DOHH2 (cell line): ENCODE measurements at regions not wholly inside any gene's neighbourhood (a gene's known extent, or its start where the extent isn't known, plus 50 kb on each side); places are given as distances from the start of the nearest gene placed in this dataset.
"Not testable (repeated sequence)": the region's sequence is repeated elsewhere in the genome, so short reads cannot be mapped to it uniquely, and the experiment has no call there.

ENCODE experiments used
- CTCF ChIP-seq: fragments of 200-600 bp; sonication (generic); IDR thresholded peaks from one replicate; pipeline ENCODE4 v1.5.1; 2014; ENCODE audit warnings: antibody characterized with exemption, mild to moderate bottlenecking, low read depth, low read length; ENCODE audit not compliant: poor library complexity, severe bottlenecking
- EZH2phosphoT487 ChIP-seq: fragments of 200-600 bp; sonication (generic); IDR thresholded peaks from 2 replicates; pipeline ENCODE4 v1.6.1; 2017; ENCODE audit warnings: borderline replicate concordance, mild to moderate bottlenecking, antibody characterized with exemption, low read length, moderate library complexity, mixed read lengths

- not testable (repeated sequence) for TF ChIP-seq CTCF, EZH2phosphoT487
Observed at GRCh38 chr16:88152879-88153278, 201.6 kb downstream of the BANP start.
